SKM-1 treated with dmso at 0.1 percent for 144 hours (cell line): ENCODE measurements at regions not wholly inside any gene's neighbourhood (a gene's known extent, or its start where the extent isn't known, plus 50 kb on each side); places are given as distances from the start of the nearest gene placed in this dataset.

ENCODE experiments used
- DNase-seq: peaks from one replicate; lab custom pipeline; 2025; ENCODE audit not compliant: unreplicated experiment; lab: John Stamatoyannopoulos, UW

GRCh38 chr12:132426349-132427173, 63.4 kb upstream of the FBRSL1 start:
- DNase-seq: no peak

- no peak for DNase-seq
These were observed 65.1 kb upstream of the FBRSL1 start for GRCh38 chr12:132424811-132425210.

- no peak for DNase-seq
These were observed 65.9 kb upstream of the FBRSL1 start for GRCh38 chr12:132423820-132424645.

- DNase-seq: no peak
These were observed 66.6 kb upstream of the FBRSL1 start for GRCh38 chr12:132423251-132423819.

- DNase-seq: no peak
These were observed 67.4 kb upstream of the FBRSL1 start for GRCh38 chr12:132422381-132423043.

GRCh38 chr12:132422040-132422380, 67.9 kb upstream of the FBRSL1 start:
- DNase-seq: no peak

GRCh38 chr12:132419631-132420246, 70.2 kb upstream of the FBRSL1 start:
- DNase-seq: no peak

- DNase-seq: no peak
These were observed 71.5 kb upstream of the FBRSL1 start for GRCh38 chr12:132418393-132418925.

GRCh38 chr12:132417741-132418140, 72.2 kb upstream of the FBRSL1 start:
- DNase-seq: no peak

- DNase-seq: no peak
These were observed 73.1 kb upstream of the FBRSL1 start for GRCh38 chr12:132416827-132417226.

GRCh38 chr12:132416121-132416673, 73.8 kb upstream of the FBRSL1 start:
- no peak for DNase-seq

GRCh38 chr12:132415327-132416120, 74.4 kb upstream of the FBRSL1 start:
- DNase-seq: no peak

- DNase-seq: peak; percentile 2
These were observed 75.2 kb upstream of the FBRSL1 start for GRCh38 chr12:132414634-132415326.

- DNase-seq: no peak
These were observed 75.9 kb upstream of the FBRSL1 start for GRCh38 chr12:132413931-132414588.

GRCh38 chr12:132411457-132411856, 78.5 kb upstream of the FBRSL1 start:
- no peak for DNase-seq

GRCh38 chr12:132410849-132411248, 79.1 kb upstream of the FBRSL1 start:
- no peak for DNase-seq

- DNase-seq: no peak
These were observed 79.7 kb upstream of the FBRSL1 start for GRCh38 chr12:132410296-132410625.

- no peak for DNase-seq
These were observed 80.3 kb upstream of the FBRSL1 start for GRCh38 chr12:132409495-132410295.
